ENCODE measurements at regions not wholly inside any gene's neighbourhood (a gene's known extent, or its start where the extent isn't known, plus 50 kb on each side); places are given as distances from the start of the nearest gene placed in this dataset.

GRCh38 chr9:27924502-27924901, 351.2 kb upstream of the C9orf72 start:
- no peak for DNase-seq

GRCh38 chr9:27925815-27926214, 352.5 kb upstream of the C9orf72 start:
- no peak for DNase-seq

GRCh38 chr9:27929841-27930240, 356.6 kb upstream of the C9orf72 start:
- no peak for DNase-seq

GRCh38 chr9:27933210-27934025, 360.1 kb upstream of the C9orf72 start:
- no peak for DNase-seq

GRCh38 chr9:27934471-27934870, 361.2 kb upstream of the C9orf72 start:
- no peak for DNase-seq

- no peak for DNase-seq
Observed at GRCh38 chr9:27939186-27939585, 365.9 kb upstream of the C9orf72 start.

- DNase-seq = no peak
Observed at GRCh38 chr9:27940535-27940934, 367.3 kb upstream of the C9orf72 start.

- DNase-seq = no peak
Observed at GRCh38 chr9:27943501-27943900, 370.2 kb upstream of the C9orf72 start.

- no peak for DNase-seq
Observed at GRCh38 chr9:27945386-27945785, 372.1 kb upstream of the C9orf72 start.

- no peak for DNase-seq
Observed at GRCh38 chr9:27950382-27950781, 377.1 kb upstream of the C9orf72 start.

- no peak for DNase-seq
Observed at GRCh38 chr9:27954858-27955257, 381.6 kb upstream of the C9orf72 start.

GRCh38 chr9:27963836-27964235, 390.6 kb upstream of the C9orf72 start:
- no peak for DNase-seq

- no peak for DNase-seq
Observed at GRCh38 chr9:27967210-27967609, 393.9 kb upstream of the C9orf72 start.

GRCh38 chr9:27977931-27978330, 404.6 kb upstream of the C9orf72 start:
- no peak for DNase-seq

- no peak for DNase-seq
Observed at GRCh38 chr9:27985714-27986113, 412.4 kb upstream of the C9orf72 start.

GRCh38 chr9:27990524-27990923, 417.2 kb upstream of the C9orf72 start:
- no peak for DNase-seq

GRCh38 chr9:27991221-27991620, 417.9 kb upstream of the C9orf72 start:
- no peak for DNase-seq

- no peak for DNase-seq
Observed at GRCh38 chr9:28001096-28001495, 427.8 kb upstream of the C9orf72 start.

- DNase-seq = no peak
Observed at GRCh38 chr9:28004900-28005299, 431.6 kb upstream of the C9orf72 start.

GRCh38 chr9:28005779-28006178, 432.5 kb upstream of the C9orf72 start:
- DNase-seq = no peak

GRCh38 chr9:28007097-28007817, 434.0 kb upstream of the C9orf72 start:
- no peak for DNase-seq

GRCh38 chr9:28014212-28014611, 440.9 kb upstream of the C9orf72 start:
- DNase-seq = no peak

- DNase-seq = no peak
Observed at GRCh38 chr9:28024676-28025075, 451.4 kb upstream of the C9orf72 start.

- DNase-seq = no peak
Observed at GRCh38 chr9:28025186-28025585, 451.9 kb upstream of the C9orf72 start.
